ENCODE measurements at regions not wholly inside any gene's neighbourhood (a gene's known extent, or its start where the extent isn't known, plus 50 kb on each side); places are given as distances from the start of the nearest gene placed in this dataset.
"Not testable (repeated sequence)": the region's sequence is repeated elsewhere in the genome, so short reads cannot be mapped to it uniquely, and the experiment has no call there.

DNA sequence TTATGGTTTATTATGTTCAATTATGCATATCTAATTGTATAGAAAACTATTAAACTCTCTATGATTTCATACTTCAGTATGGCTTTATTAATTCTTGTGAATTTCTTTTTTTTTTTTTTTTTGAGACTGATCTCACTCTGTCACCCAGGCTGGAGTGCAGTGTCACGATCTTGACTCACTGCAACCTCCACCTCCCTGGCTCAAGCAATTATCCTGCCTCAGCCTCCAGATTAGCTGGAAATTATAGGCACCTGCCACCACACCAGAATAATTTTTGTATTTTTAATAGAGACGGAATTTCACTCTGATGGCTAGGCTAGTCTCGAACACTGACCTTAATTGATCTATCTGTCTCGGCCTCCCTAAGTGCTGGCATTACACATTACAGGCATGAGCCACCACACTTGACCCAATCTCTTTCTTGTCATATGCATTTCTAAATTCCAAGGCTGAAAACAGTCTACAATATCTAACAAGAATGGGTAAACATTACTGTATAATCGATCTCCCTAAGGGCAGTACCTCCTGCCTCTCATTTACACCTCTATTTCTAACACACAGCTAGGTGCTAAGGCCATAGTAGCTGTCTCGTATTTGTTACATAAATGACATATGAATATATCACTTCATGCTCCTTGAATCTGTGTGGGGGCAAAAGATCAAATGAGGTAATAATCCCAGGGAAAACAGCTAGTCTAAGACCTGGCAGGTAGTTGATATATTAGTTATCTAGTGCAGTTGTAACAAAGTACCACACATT is 258.2 kb upstream of the CDH8 start:
- no peak overlapping the region for H3K4me3 ChIP-seq (ENCODE audit: low read length)
- H3K4me1 ChIP-seq (ENCODE audit: low read length): no peaks in the 10 kb centered on the region
- no peaks in the 10 kb centered on the region for H3K79me2 ChIP-seq (ENCODE audit: low read length)
- H3K36me3 ChIP-seq (ENCODE audit: insufficient read depth, low read length): no peaks in the 10 kb centered on the region
- H3K9ac ChIP-seq (ENCODE audit: low read length): no peak overlapping the region
- no peak overlapping the region for H3K27ac ChIP-seq (ENCODE audit: low read length)
- H4K20me1 ChIP-seq (ENCODE audit: insufficient read depth, low read depth, low read length): no peaks in the 10 kb centered on the region
- H3K9me3 ChIP-seq (ENCODE audit: low read length): peaks cover 5% of the 10 kb centered on the region
- H3K4me2 ChIP-seq (ENCODE audit: low read depth, low read length, poor library complexity, severe bottlenecking): no peak overlapping the region
- no peak for DNase-seq
- H3K27me3 ChIP-seq (ENCODE audit: low read length): no peaks in the 10 kb centered on the region
- H3K9me2 ChIP-seq (replicated peaks; ENCODE audit: insufficient read depth, low read length): no peaks in the 10 kb centered on the region
- no peak overlapping the region for H2AFZ ChIP-seq (ENCODE audit: low read length)

DNA sequence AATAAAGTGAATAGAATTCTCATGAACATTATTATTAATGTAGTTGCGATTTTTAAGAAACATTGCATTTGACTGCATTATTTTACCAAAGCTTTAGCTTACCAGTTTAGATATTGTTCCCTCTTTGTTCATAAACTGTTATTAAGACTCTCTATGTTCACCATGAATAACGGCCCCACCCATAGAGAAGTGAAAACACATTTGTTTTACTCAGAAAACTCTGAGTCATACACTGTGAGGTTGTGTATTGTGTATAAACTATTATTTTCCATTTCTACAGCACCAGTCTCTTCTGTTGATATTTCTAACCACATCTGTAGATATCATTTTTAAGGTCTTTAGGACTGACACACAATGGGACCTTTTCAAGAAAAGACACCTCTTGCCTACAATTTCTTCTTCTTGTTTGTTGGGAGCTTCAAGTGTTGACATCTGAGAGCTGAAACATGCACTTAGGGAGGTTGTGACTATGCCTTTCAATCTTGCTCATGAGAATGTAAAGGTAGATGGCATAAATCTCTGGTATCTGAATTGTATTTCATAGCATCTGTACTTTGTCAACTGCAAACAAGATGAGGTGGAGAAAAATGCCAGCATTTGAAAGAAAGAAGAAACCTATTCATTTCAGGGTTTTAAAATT is 252.9 kb upstream of the CDH8 start:
- no peaks in the 10 kb centered on the region for H3K9me2 ChIP-seq (replicated peaks; ENCODE audit: insufficient read depth, low read length)
- no peak overlapping the region for H3K27ac ChIP-seq (ENCODE audit: low read length)
- peaks cover 9% of the 10 kb centered on the region; the same call in 1 of the 2 replicates for H3K9me3 ChIP-seq (ENCODE audit: low read length)
- H3K4me2 ChIP-seq (ENCODE audit: low read depth, low read length, poor library complexity, severe bottlenecking): no peak overlapping the region
- no peak for DNase-seq
- H3K79me2 ChIP-seq (ENCODE audit: low read length): no peaks in the 10 kb centered on the region
- no peak overlapping the region for H2AFZ ChIP-seq (ENCODE audit: low read length)
- no peaks in the 10 kb centered on the region for H3K27me3 ChIP-seq (ENCODE audit: low read length)
- H3K4me1 ChIP-seq (ENCODE audit: low read length): no peaks in the 10 kb centered on the region
- H3K9ac ChIP-seq (ENCODE audit: low read length): no peak overlapping the region
- H3K36me3 ChIP-seq (ENCODE audit: insufficient read depth, low read length): no peaks in the 10 kb centered on the region
- H4K20me1 ChIP-seq (ENCODE audit: insufficient read depth, low read depth, low read length): no peaks in the 10 kb centered on the region
- no peak overlapping the region for H3K4me3 ChIP-seq (ENCODE audit: low read length)

DNA sequence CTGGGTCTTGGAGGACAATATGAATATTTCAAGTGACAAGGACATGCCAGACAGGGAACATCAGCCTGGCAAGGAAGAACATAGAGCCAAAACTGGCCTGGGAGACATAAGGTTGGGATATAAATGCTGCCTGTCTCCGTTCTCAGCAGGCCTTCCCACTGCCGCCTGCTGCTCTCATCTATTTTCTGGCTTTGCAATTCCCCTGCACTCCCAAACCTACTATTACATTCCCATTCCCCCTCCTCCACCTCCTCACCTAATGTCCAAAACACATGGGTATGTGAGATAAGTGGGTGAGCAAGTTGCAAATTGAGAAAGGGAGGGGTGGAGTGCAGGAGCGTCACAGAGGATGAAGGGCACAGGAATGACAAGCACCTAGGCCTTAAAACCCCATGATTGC is 244.3 kb upstream of the CDH8 start:
- Histone ChIP-seq H2AFZ (ENCODE audit: low read length) (no peak overlapping the region), H3K9me2 (replicated peaks; ENCODE audit: insufficient read depth, low read length) (no peaks in the 10 kb centered on the region), H3K4me2 (ENCODE audit: low read depth, low read length, poor library complexity, severe bottlenecking) (no peak overlapping the region), H4K20me1 (ENCODE audit: insufficient read depth, low read depth, low read length) (no peaks in the 10 kb centered on the region), H3K9ac (ENCODE audit: low read length) (no peak overlapping the region), H3K27me3 (ENCODE audit: low read length) (no peaks in the 10 kb centered on the region), H3K9me3 (ENCODE audit: low read length) (0 out of 2 replicates have a peak, but pooled peaks cover 3% of the 10 kb centered on the region), H3K79me2 (ENCODE audit: low read length) (no peaks in the 10 kb centered on the region), H3K4me3 (ENCODE audit: low read length) (no peak overlapping the region), H3K27ac (ENCODE audit: low read length) (no peak overlapping the region), H3K4me1 (ENCODE audit: low read length) (no peaks in the 10 kb centered on the region), H3K36me3 (ENCODE audit: insufficient read depth, low read length) (no peaks in the 10 kb centered on the region)
- DNase-seq: no peak

DNA sequence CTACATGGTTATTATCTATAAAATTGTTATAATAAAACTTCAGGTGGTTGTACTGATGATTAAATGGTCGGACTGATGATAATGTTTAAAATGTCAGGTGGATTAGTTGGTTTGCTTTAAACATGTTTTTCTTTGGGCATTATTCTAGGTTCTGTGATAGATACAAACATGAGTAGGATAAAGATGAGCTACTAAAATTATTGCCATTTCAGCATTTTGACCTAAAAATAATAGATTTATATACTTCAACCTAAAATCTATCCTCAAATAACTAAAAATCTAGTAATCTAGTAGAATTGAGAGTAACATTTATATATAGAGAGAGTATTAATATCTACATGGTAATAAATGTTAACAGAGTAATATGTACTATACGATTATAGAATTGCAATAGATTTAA is 241.7 kb upstream of the CDH8 start:
- H3K4me1 ChIP-seq (ENCODE audit: low read length): no peaks in the 10 kb centered on the region
- no peak for DNase-seq
- no peak overlapping the region for H3K9ac ChIP-seq (ENCODE audit: low read length)
- H3K27ac ChIP-seq (ENCODE audit: low read length): no peak overlapping the region
- no peak overlapping the region for H3K4me3 ChIP-seq (ENCODE audit: low read length)
- H3K9me3 ChIP-seq (ENCODE audit: low read length): 0 out of 2 replicates have a peak, but pooled peaks cover 3% of the 10 kb centered on the region
- H2AFZ ChIP-seq (ENCODE audit: low read length): no peak overlapping the region
- H3K79me2 ChIP-seq (ENCODE audit: low read length): no peaks in the 10 kb centered on the region
- no peaks in the 10 kb centered on the region for H3K9me2 ChIP-seq (replicated peaks; ENCODE audit: insufficient read depth, low read length)
- H3K36me3 ChIP-seq (ENCODE audit: insufficient read depth, low read length): no peaks in the 10 kb centered on the region
- no peaks in the 10 kb centered on the region for H4K20me1 ChIP-seq (ENCODE audit: insufficient read depth, low read depth, low read length)
- no peaks in the 10 kb centered on the region for H3K27me3 ChIP-seq (ENCODE audit: low read length)
- no peak overlapping the region for H3K4me2 ChIP-seq (ENCODE audit: low read depth, low read length, poor library complexity, severe bottlenecking)

DNA sequence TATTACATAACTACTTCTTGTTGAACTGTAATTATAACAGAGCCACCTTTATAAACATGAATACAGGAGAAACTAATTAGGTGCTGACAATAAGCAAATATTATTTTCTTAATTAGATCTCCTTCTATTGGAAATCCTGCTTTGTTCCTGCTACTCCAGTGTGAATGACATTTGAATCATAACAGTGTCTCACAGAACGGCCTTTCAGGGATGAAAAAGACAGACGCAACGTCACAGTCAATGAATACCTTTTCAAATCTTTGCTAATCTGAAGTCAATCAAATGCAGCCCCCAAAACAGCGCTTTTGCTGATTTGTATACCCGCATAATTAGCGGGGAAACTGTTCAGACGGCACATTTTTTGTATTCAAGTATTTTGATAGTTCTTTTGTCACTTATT is 240.4 kb upstream of the CDH8 start:
- Histone ChIP-seq H3K36me3 (ENCODE audit: insufficient read depth, low read length) (no peaks in the 10 kb centered on the region), H3K27me3 (ENCODE audit: low read length) (no peaks in the 10 kb centered on the region), H3K9me3 (ENCODE audit: low read length) (peaks cover 7% of the 10 kb centered on the region; the same call in 1 of the 2 replicates), H3K4me1 (ENCODE audit: low read length) (no peaks in the 10 kb centered on the region), H4K20me1 (ENCODE audit: insufficient read depth, low read depth, low read length) (no peaks in the 10 kb centered on the region), H3K27ac (ENCODE audit: low read length) (no peak overlapping the region), H3K4me3 (ENCODE audit: low read length) (no peak overlapping the region), H3K79me2 (ENCODE audit: low read length) (no peaks in the 10 kb centered on the region), H3K9ac (ENCODE audit: low read length) (no peak overlapping the region), H2AFZ (ENCODE audit: low read length) (no peak overlapping the region), H3K4me2 (ENCODE audit: low read depth, low read length, poor library complexity, severe bottlenecking) (no peak overlapping the region), H3K9me2 (replicated peaks; ENCODE audit: insufficient read depth, low read length) (no peaks in the 10 kb centered on the region)
- no peak for DNase-seq

DNA sequence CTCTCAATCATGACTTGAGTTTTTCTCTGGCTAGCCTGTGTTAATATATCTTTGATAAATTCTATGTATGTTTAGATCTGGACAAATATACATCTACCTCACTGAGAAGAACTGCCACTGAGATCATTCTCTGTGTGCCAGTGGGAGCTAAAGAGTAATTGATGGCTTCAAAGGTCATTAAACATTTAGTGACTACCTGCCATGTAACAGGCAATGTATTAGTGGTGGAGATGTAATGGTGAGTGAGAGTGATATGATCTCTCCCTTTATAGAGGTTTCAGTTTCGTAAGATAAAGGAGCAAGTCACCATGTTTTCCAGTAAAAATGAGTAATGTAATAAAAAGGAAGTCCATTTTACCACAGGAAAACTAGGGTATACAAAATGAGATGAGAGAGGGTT is 235.8 kb upstream of the CDH8 start:
- no peaks in the 10 kb centered on the region for H3K27me3 ChIP-seq (ENCODE audit: low read length)
- H3K4me2 ChIP-seq (ENCODE audit: low read depth, low read length, poor library complexity, severe bottlenecking): no peak overlapping the region
- H3K27ac ChIP-seq (ENCODE audit: low read length): no peak overlapping the region
- no peaks in the 10 kb centered on the region for H4K20me1 ChIP-seq (ENCODE audit: insufficient read depth, low read depth, low read length)
- no peak overlapping the region for H3K9ac ChIP-seq (ENCODE audit: low read length)
- no peaks in the 10 kb centered on the region for H3K36me3 ChIP-seq (ENCODE audit: insufficient read depth, low read length)
- peaks cover 18% of the 10 kb centered on the region; the same call in 1 of the 2 replicates for H3K9me3 ChIP-seq (ENCODE audit: low read length)
- no peaks in the 10 kb centered on the region for H3K4me1 ChIP-seq (ENCODE audit: low read length)
- no peaks in the 10 kb centered on the region for H3K79me2 ChIP-seq (ENCODE audit: low read length)
- no peaks in the 10 kb centered on the region for H3K9me2 ChIP-seq (replicated peaks; ENCODE audit: insufficient read depth, low read length)
- H3K4me3 ChIP-seq (ENCODE audit: low read length): no peak overlapping the region
- H2AFZ ChIP-seq (ENCODE audit: low read length): no peak overlapping the region
- no peak for DNase-seq

DNA sequence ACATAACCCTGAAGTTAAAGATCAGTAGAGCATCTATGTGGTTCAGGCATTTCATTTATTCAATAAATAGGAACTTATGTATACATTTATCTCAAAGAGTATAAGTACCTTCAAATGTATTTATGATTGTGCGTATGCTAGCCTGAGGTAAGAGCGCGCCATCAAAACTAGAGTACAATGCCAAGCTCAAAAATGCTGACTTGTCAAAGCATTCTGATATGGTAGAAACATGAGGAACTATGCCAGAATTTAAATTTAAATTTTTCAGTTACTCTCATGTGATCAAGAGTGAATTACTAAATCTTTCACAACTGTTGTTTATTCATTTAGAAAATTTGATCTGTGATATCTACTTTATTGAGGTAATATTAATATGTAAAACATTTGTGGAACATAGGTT is 225.5 kb upstream of the CDH8 start:
- no peak overlapping the region for H3K27ac ChIP-seq (ENCODE audit: low read length)
- H3K9me3 ChIP-seq (ENCODE audit: low read length): peaks cover 28% of the 10 kb centered on the region
- H3K4me3 ChIP-seq (ENCODE audit: low read length): no peak overlapping the region
- no peak overlapping the region for H2AFZ ChIP-seq (ENCODE audit: low read length)
- no peaks in the 10 kb centered on the region for H4K20me1 ChIP-seq (ENCODE audit: insufficient read depth, low read depth, low read length)
- no peak overlapping the region for H3K9ac ChIP-seq (ENCODE audit: low read length)
- H3K4me2 ChIP-seq (ENCODE audit: low read depth, low read length, poor library complexity, severe bottlenecking): no peak overlapping the region
- H3K27me3 ChIP-seq (ENCODE audit: low read length): no peaks in the 10 kb centered on the region
- no peaks in the 10 kb centered on the region for H3K36me3 ChIP-seq (ENCODE audit: insufficient read depth, low read length)
- H3K9me2 ChIP-seq (replicated peaks; ENCODE audit: insufficient read depth, low read length): no peaks in the 10 kb centered on the region
- DNase-seq: no peak
- H3K4me1 ChIP-seq (ENCODE audit: low read length): no peaks in the 10 kb centered on the region
- H3K79me2 ChIP-seq (ENCODE audit: low read length): no peaks in the 10 kb centered on the region

DNA sequence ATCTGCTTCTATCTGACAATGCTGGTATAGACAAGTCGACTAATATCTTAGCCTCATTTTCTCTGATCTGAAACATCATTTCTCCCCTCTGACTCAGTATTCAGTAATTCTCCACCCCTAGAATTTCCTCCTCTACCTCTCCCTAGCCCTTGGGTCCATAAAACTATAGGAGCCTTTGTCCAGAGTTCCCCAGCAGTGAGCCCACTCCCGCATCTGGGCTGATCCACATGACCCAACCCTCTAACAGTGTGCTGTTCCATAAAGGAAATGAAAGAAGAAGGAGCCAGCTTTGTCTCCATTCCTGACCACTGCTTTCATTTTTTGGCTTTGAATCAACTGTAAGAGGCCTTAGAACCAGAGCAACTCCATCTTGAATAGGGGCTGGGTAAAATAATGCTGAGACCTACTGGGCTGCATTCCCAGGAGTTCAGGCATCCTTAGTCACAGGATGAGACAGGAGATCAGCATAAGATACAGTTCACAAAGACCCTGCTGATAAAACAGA is 222.7 kb upstream of the CDH8 start:
- H3K9me2 ChIP-seq (replicated peaks; ENCODE audit: insufficient read depth, low read length); H3K36me3 ChIP-seq (ENCODE audit: insufficient read depth, low read length); DNase-seq; H3K4me2 ChIP-seq (ENCODE audit: low read depth, low read length, poor library complexity, severe bottlenecking); H3K27ac ChIP-seq (ENCODE audit: low read length); H3K4me3 ChIP-seq (ENCODE audit: low read length); H3K9ac ChIP-seq (ENCODE audit: low read length); H3K27me3 ChIP-seq (ENCODE audit: low read length); H3K79me2 ChIP-seq (ENCODE audit: low read length); H4K20me1 ChIP-seq (ENCODE audit: insufficient read depth, low read depth, low read length); H2AFZ ChIP-seq (ENCODE audit: low read length); H3K4me1 ChIP-seq (ENCODE audit: low read length): not testable (repeated sequence)
- peaks cover 31% of the 10 kb centered on the region for H3K9me3 ChIP-seq (ENCODE audit: low read length)

All from Karpas-422 (cell line).